ENCODE measurements at regions not wholly inside any gene's neighbourhood (a gene's known extent, or its start where the extent isn't known, plus 50 kb on each side); places are given as distances from the start of the nearest gene placed in this dataset.

DNA sequence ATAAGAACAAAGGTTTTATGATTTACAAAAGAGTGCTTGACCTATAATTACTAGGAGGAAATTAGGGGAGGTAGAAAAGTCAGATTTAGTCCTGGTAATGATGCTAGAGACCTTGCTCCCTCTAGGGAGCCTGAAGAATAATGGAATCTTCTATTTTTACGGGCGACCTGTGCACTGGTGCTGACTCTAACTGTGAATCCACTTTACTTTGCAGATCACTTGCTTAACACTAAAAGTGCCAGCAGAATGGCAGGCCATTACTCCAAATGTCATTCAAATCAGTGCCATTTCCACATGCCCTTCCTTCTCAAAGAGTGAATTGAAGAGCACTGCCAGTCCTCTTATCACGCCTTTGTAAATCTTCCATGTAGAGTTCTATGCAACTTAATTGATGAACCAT lies 359.4 kb upstream of the ARRDC3 start:
- ChIA-PET CTCF (no interaction called here), POLR2A (no interaction called here)
- DNase-seq (ENCODE audit: low read depth, low spot score) = no peak
- no peaks in the 10 kb centered on the region for H3K36me3 ChIP-seq (ENCODE audit: control insufficient read depth in 2 of 2, extremely low read depth in 1 of 2, insufficient read depth in 2 of 2, low read length in 2 of 2)
- no peak overlapping the region for H3K9ac ChIP-seq (replicated peaks; ENCODE audit: extremely low read depth, insufficient read depth, low read length)
- FAIRE-seq = no peak
- no peaks in the 10 kb centered on the region for H3K27me3 ChIP-seq (ENCODE audit: control insufficient read depth in 2 of 2, insufficient read depth in 2 of 2, low read length in 2 of 2)
- dilution Hi-C loops (cut with MboI; ENCODE audit: extremely low pct_ligation_motif_present, low sequenced_read_pairs) = no loop called here
- BruUV-seq (replicated peaks) = no TSS peak
- no peaks in the 10 kb centered on the region for H3K79me2 ChIP-seq (ENCODE audit: control insufficient read depth, insufficient read depth, low read length)
- H4K20me1 ChIP-seq (replicated peaks; ENCODE audit: control insufficient read depth, extremely low read depth, insufficient read depth, low read length) = no peaks in the 10 kb centered on the region
- no peaks in the 10 kb centered on the region for H3K4me1 ChIP-seq (ENCODE audit: control insufficient read depth, extremely low read depth, insufficient read depth, low read length)
- no peak overlapping the region for H2AFZ ChIP-seq (ENCODE audit: low read depth, low read length)
- no peak overlapping the region for H3K4me2 ChIP-seq (ENCODE audit: insufficient read depth, low read length)
- no peaks in the 10 kb centered on the region for H3K9me1 ChIP-seq (replicated peaks; ENCODE audit: control insufficient read depth, extremely low read depth, insufficient read depth, low read length)
- TF ChIP-seq POLR2A (IDR thresholded peaks at IDR 0.05; ENCODE audit: low read depth, low read length) (no peak), EZH2 (IDR thresholded peaks at IDR 0.05; ENCODE audit: borderline replicate concordance, low read depth, low read length, severe bottlenecking) (no peak), JUN (IDR thresholded peaks at IDR 0.05; ENCODE audit: borderline replicate concordance, insufficient read depth, insufficient read length, low read depth) (no peak)
- TF ChIP-seq, protein P1, sequence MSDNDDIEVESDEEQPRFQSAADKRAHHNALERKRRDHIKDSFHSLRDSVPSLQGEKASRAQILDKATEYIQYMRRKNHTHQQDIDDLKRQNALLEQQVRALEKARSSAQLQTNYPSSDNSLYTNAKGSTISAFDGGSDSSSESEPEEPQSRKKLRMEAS (IDR thresholded peaks at IDR 0.05; ENCODE audit: insufficient read depth, insufficient read length) = no peak
- no peak overlapping the region for H3K4me3 ChIP-seq (replicated peaks in 1 of 3; ENCODE audit: insufficient read depth in 1 of 3, low read depth in 1 of 3, low read length in 3 of 3)
- H3K9me3 ChIP-seq (replicated peaks; ENCODE audit: control insufficient read depth, insufficient read depth, low read length) = no peaks in the 10 kb centered on the region
- H3K27ac ChIP-seq (ENCODE audit: insufficient read depth, low read depth, low read length) = no peak overlapping the region
- intact Hi-C loops (cut with micrococcal nuclease) = no loop called here

DNA sequence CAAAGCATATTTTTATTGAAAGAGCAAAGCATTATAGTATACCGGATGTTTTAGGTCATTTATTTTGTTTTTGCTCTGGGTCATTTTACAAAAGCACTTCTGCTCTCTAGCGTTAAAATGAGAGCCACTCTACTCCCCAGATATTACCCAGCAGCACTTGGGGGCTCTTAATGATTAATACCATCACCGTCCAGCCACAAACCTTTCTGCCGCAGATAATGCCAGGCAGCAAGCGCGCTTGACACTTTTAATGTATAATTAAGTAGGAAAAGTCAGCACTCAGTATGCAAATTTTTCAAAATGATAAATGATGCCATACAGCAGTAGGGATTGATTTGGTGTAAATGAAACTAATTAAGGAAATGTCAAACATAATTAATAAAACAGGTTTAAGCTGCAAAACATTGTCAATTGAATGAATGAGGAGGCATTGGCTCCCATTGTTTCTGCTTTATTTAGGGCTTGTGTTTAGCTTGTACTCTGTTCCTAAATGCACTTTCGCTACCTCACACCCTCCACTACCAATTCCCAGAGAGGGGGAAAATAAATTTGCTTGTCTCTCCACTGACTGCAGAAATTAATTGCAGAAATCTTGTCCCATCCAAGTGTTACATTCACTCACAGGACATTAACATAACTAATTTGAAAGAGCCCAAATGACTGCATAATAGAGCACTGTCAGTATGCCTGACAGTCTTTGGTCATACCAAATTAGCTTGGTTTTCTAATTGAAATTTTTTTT lies 358.8 kb upstream of the ARRDC3 start:
- H3K4me2 ChIP-seq (ENCODE audit: insufficient read depth, low read length) = no peak overlapping the region
- H2AFZ ChIP-seq (ENCODE audit: low read depth, low read length) = no peak overlapping the region
- H3K9me1 ChIP-seq (replicated peaks; ENCODE audit: control insufficient read depth, extremely low read depth, insufficient read depth, low read length) = no peaks in the 10 kb centered on the region
- H3K9ac ChIP-seq (replicated peaks; ENCODE audit: extremely low read depth, insufficient read depth, low read length) = no peak overlapping the region
- no peak for DNase-seq (ENCODE audit: low read depth, low spot score)
- FAIRE-seq = no peak
- no peaks in the 10 kb centered on the region for H3K4me1 ChIP-seq (ENCODE audit: control insufficient read depth, extremely low read depth, insufficient read depth, low read length)
- no peak overlapping the region for H3K27ac ChIP-seq (ENCODE audit: insufficient read depth, low read depth, low read length)
- H3K36me3 ChIP-seq (ENCODE audit: control insufficient read depth in 2 of 2, extremely low read depth in 1 of 2, insufficient read depth in 2 of 2, low read length in 2 of 2) = no peaks in the 10 kb centered on the region
- no TSS peak for BruUV-seq (replicated peaks)
- TF ChIP-seq POLR2AphosphoS5 (IDR thresholded peaks at IDR 0.05; ENCODE audit: insufficient read depth, low read depth, low read length) (no peak), GATA2 (IDR thresholded peaks at IDR 0.05; ENCODE audit: insufficient read depth, insufficient read length, low read depth, low read length) (no peak), POLR2A (IDR thresholded peaks at IDR 0.05; ENCODE audit: low read depth, low read length) (no peak), FOS (IDR thresholded peaks at IDR 0.05; ENCODE audit: borderline replicate concordance, insufficient read depth, low read length) (no peak), EZH2 (IDR thresholded peaks at IDR 0.05; ENCODE audit: borderline replicate concordance, low read depth, low read length, severe bottlenecking) (no peak), JUN (IDR thresholded peaks at IDR 0.05; ENCODE audit: borderline replicate concordance, insufficient read depth, insufficient read length, low read depth) (no peak), MYC (IDR thresholded peaks at IDR 0.05; ENCODE audit: low read depth, low read length) (no peak)
- TF ChIP-seq, protein P1 (IDR thresholded peaks at IDR 0.05; ENCODE audit: insufficient read depth, insufficient read length) = no peak
- TF ChIP-seq, protein P2, sequence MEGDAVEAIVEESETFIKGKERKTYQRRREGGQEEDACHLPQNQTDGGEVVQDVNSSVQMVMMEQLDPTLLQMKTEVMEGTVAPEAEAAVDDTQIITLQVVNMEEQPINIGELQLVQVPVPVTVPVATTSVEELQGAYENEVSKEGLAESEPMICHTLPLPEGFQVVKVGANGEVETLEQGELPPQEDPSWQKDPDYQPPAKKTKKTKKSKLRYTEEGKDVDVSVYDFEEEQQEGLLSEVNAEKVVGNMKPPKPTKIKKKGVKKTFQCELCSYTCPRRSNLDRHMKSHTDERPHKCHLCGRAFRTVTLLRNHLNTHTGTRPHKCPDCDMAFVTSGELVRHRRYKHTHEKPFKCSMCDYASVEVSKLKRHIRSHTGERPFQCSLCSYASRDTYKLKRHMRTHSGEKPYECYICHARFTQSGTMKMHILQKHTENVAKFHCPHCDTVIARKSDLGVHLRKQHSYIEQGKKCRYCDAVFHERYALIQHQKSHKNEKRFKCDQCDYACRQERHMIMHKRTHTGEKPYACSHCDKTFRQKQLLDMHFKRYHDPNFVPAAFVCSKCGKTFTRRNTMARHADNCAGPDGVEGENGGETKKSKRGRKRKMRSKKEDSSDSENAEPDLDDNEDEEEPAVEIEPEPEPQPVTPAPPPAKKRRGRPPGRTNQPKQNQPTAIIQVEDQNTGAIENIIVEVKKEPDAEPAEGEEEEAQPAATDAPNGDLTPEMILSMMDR (IDR thresholded peaks at IDR 0.05; ENCODE audit: extremely low read depth in 1 of 2, insufficient read depth in 1 of 2, low read depth in 1 of 2, low read length in 2 of 2) = no peak
- dilution Hi-C loops (cut with MboI; ENCODE audit: extremely low pct_ligation_motif_present, low sequenced_read_pairs) (no loop called here), intact Hi-C loops (cut with micrococcal nuclease) (no loop called here)
- no peaks in the 10 kb centered on the region for H3K9me3 ChIP-seq (replicated peaks; ENCODE audit: control insufficient read depth, insufficient read depth, low read length)
- POLR2A ChIA-PET = no interaction called here
- no peak overlapping the region for H3K4me3 ChIP-seq (replicated peaks in 1 of 3; ENCODE audit: insufficient read depth in 1 of 3, low read depth in 1 of 3, low read length in 3 of 3)
- CTCF ChIA-PET = no interaction called here
- H3K79me2 ChIP-seq (ENCODE audit: control insufficient read depth, insufficient read depth, low read length) = no peaks in the 10 kb centered on the region
- H4K20me1 ChIP-seq (replicated peaks; ENCODE audit: control insufficient read depth, extremely low read depth, insufficient read depth, low read length) = no peaks in the 10 kb centered on the region
- H3K27me3 ChIP-seq (ENCODE audit: control insufficient read depth in 2 of 2, insufficient read depth in 2 of 2, low read length in 2 of 2) = no peaks in the 10 kb centered on the region

All from endothelial cell of umbilical vein (primary cell).